Right lobe of liver (tissue), 6 donors: ENCODE measurements at regions not wholly inside any gene's neighbourhood (a gene's known extent, or its start where the extent isn't known, plus 50 kb on each side); places are given as distances from the start of the nearest gene placed in this dataset.

Experiments used
- ATAC-seq, 4 donors: fragments of 200-7000 bp; cut with Tn5 transposase; one replicate each; pipeline ENCODE4 v1.9.1; 2020; ENCODE audit warnings: mild to moderate bottlenecking in 4 of 4, moderate library complexity in 4 of 4
- DNase-seq, 3 donors: peaks; one replicate each; pipeline ENCODE4 v3.0.0-alpha.2; 2020
- H3K27ac ChIP-seq, 3 donors: fragments of 200-600 bp; one replicate each; pipeline ENCODE4 v1.8.0; 2022
- H3K27me3 ChIP-seq, 2 donors: fragments of 200-600 bp; one replicate each; pipeline ENCODE4 v1.8.0; 2022
- H3K36me3 ChIP-seq, 4 donors: fragments of 200-600 bp; sonication (generic) in 1 of 4; one replicate each; pipeline versions ENCODE4 v1.5.1 to v1.8.0; 2017 to 2022; ENCODE audit warnings: control low read depth in 1 of 4
- H3K4me1 ChIP-seq, 4 donors: fragments of 200-600 bp; sonication (generic) in 1 of 4; one replicate each; pipeline versions ENCODE4 v1.5.1 to v1.8.0; 2017 to 2022; ENCODE audit warnings: control low read depth in 1 of 4
- H3K4me3 ChIP-seq, 3 donors: fragments of 200-600 bp; one replicate each; pipeline ENCODE4 v1.8.0; 2022
- H3K9me3 ChIP-seq, 4 donors: fragments of 200-600 bp; sonication (generic) in 1 of 4; one replicate each; pipeline versions ENCODE4 v1.5.1 to v1.8.0; 2017 to 2022; ENCODE audit warnings: control low read depth in 1 of 4
- CTCF ChIP-seq, 4 donors: fragments of 200-600 bp in 3 of 4; fragments of 450-650 bp in 1 of 4; IDR thresholded peaks; one replicate each; pipeline versions ENCODE4 v1.5.1 to v1.8.0; 2016 to 2022; ENCODE audit warnings: antibody characterized with exemption in 4 of 4, mild to moderate bottlenecking in 2 of 4
- POLR2A ChIP-seq: fragments of 450-650 bp; IDR thresholded peaks from one replicate; pipeline ENCODE4 v1.6.1; 2017; ENCODE audit warnings: antibody characterized with exemption, mild to moderate bottlenecking
- WGBS: methylation state at CpG from one replicate; pipeline ENCODE4 v1.1.6; 2018; ENCODE audit warnings: low coverage, low lambda C conversion rate; ENCODE audit not compliant: insufficient coverage; ENCODE audit errors: missing lambda C conversion rate; 5-methylcytosine and 5-hydroxymethylcytosine counted together
- intact Hi-C, 2 donors: fragments of 100-400 bp; cut with DNase I; formaldehyde crosslinking; loops; one replicate each; pipeline versions ENCODE4 v1.11.2 to v1.14.1; 2022
- donor health status: DM: no; HTN: yes; CAD: no.
- donor health status: DM: no; HTN: no; CAD: no.
- donor health status: DM: no; HTN: no; CAD: no.
- donor health status: DM: no; HTN: yes; CAD: no.
- donor health status: DM: no; HTN: yes; CAD: no.

- peaks cover 0 to 2% (median 0%) of the 10 kb centered on the region in 4 donors for H3K36me3 ChIP-seq
- ATAC-seq (no peak), DNase-seq (no peak)
- H3K27me3 ChIP-seq = no peaks in the 10 kb centered on the region
- H3K27ac ChIP-seq = no peak overlapping the region
- TF ChIP-seq CTCF (IDR thresholded peaks at IDR 0.05) = no peak
- TF ChIP-seq POLR2A = no peak
- WGBS = 94% methylated on average over 2 of the region's 2 CpGs
- H3K4me1 ChIP-seq = no peaks in the 10 kb centered on the region
- no peaks in the 10 kb centered on the region for H3K9me3 ChIP-seq
- H3K4me3 ChIP-seq = no peak overlapping the region
- intact Hi-C loops = no loop called here
These were observed 433.3 kb downstream of the UTRN start for GRCh38 chr6:144718431-144718830.

- TF ChIP-seq CTCF (IDR thresholded peaks at IDR 0.05) (no peak), POLR2A (no peak)
- intact Hi-C loops = no loop called here
- Histone ChIP-seq H3K36me3 (peaks cover 0 to 2% (median 0%) of the 10 kb centered on the region in 4 donors), H3K9me3 (no peaks in the 10 kb centered on the region), H3K27me3 (no peaks in the 10 kb centered on the region), H3K27ac (no peak overlapping the region), H3K4me1 (no peaks in the 10 kb centered on the region), H3K4me3 (no peak overlapping the region)
- ATAC-seq (no peak), DNase-seq (no peak)
- WGBS = 100% methylated on average over 3 of the region's 3 CpGs
These were observed 436.1 kb downstream of the UTRN start for GRCh38 chr6:144721232-144721631.

GRCh38 chr6:144722154-144722737 lies 437.1 kb downstream of the UTRN start:
- Histone ChIP-seq H3K36me3 (peaks cover 0 to 2% (median 0%) of the 10 kb centered on the region in 4 donors), H3K4me3 (no peak overlapping the region), H3K9me3 (no peaks in the 10 kb centered on the region), H3K27ac (no peak overlapping the region), H3K27me3 (no peaks in the 10 kb centered on the region), H3K4me1 (no peaks in the 10 kb centered on the region)
- 100% methylated on average over 3 of the region's 3 CpGs for WGBS
- TF ChIP-seq CTCF (IDR thresholded peaks at IDR 0.05) (no peak), POLR2A (no peak)
- no peak for DNase-seq
- no peak for ATAC-seq
- intact Hi-C loops = no loop called here

- intact Hi-C loops = no loop called here
- peak in 1 of 4 donors; percentile 25 for ATAC-seq
- Histone ChIP-seq H3K4me3 (no peak overlapping the region), H3K36me3 (peaks cover 0 to 2% (median 0%) of the 10 kb centered on the region in 4 donors), H3K27ac (no peak overlapping the region), H3K9me3 (no peaks in the 10 kb centered on the region), H3K27me3 (no peaks in the 10 kb centered on the region), H3K4me1 (no peaks in the 10 kb centered on the region)
- no peak for DNase-seq
- no peak for TF ChIP-seq POLR2A
- TF ChIP-seq CTCF (IDR thresholded peaks at IDR 0.05) = no peak
These were observed 437.8 kb downstream of the UTRN start for GRCh38 chr6:144722925-144723324.

GRCh38 chr6:144723431-144723830 lies 438.3 kb downstream of the UTRN start:
- intact Hi-C loops = no loop called here
- no peaks in the 10 kb centered on the region for H3K4me1 ChIP-seq
- no peaks in the 10 kb centered on the region for H3K27me3 ChIP-seq
- no peak overlapping the region for H3K27ac ChIP-seq
- H3K36me3 ChIP-seq = peaks cover 0 to 2% (median 0%) of the 10 kb centered on the region in 4 donors
- ATAC-seq (no peak), DNase-seq (no peak)
- no peak overlapping the region for H3K4me3 ChIP-seq
- H3K9me3 ChIP-seq = no peaks in the 10 kb centered on the region
- TF ChIP-seq POLR2A (no peak), CTCF (IDR thresholded peaks at IDR 0.05) (no peak)
